Activated CD8-positive, alpha-beta T cell treated with anti-CD3 and anti-CD28 coated beads, Interleukin-2, amount 10 ng/mL, durations not matched to agents 7 days and 5 days (primary cell): ENCODE measurements at regions not wholly inside any gene's neighbourhood (a gene's known extent, or its start where the extent isn't known, plus 50 kb on each side); places are given as distances from the start of the nearest gene placed in this dataset.

ENCODE experiments used
- ATAC-seq: fragments of 150-1000 bp; cut with Tn5 transposase; one replicate; pipeline ENCODE4 v1.10.0; 2021; ENCODE audit warnings: moderate library complexity
- CTCF ChIA-PET: fragments of 350-600 bp; sonication (Branson Sonifier 250); formaldehyde crosslinking; loops from one replicate; lab custom pipeline; 2021; ENCODE audit warnings: antibody characterized with exemption; lab: Charles Lee
- POLR2A ChIA-PET: fragments of 350-600 bp; sonication (Branson Sonifier 250); formaldehyde crosslinking; loops from one replicate; lab custom pipeline; 2021; ENCODE audit warnings: antibody characterized with exemption; lab: Charles Lee
- DNase-seq: peaks from one replicate; pipeline ENCODE4 v3.0.0-alpha.2; 2020
- H3K27ac Mint-ChIP-seq: one replicate; pipeline ENCODE4 v1.8.0; 2021; ENCODE audit warnings: mild to moderate bottlenecking, mixed read lengths
- H3K27me3 Mint-ChIP-seq: one replicate; pipeline ENCODE4 v1.8.0; 2021; ENCODE audit warnings: low read depth, mixed read lengths
- H3K36me3 Mint-ChIP-seq: one replicate; pipeline ENCODE4 v1.8.0; 2021; ENCODE audit warnings: low read depth, mixed read lengths
- H3K4me1 Mint-ChIP-seq: one replicate; pipeline ENCODE4 v1.8.0; 2021; ENCODE audit warnings: low read depth, mixed read lengths
- H3K4me3 Mint-ChIP-seq: one replicate; pipeline ENCODE4 v1.8.0; 2021; ENCODE audit warnings: mild to moderate bottlenecking, mixed read lengths
- H3K9me3 Mint-ChIP-seq: one replicate; pipeline ENCODE4 v1.8.0; 2022; ENCODE audit warnings: mixed read lengths; ENCODE audit not compliant: insufficient read depth

- ATAC-seq = no peak
- CTCF ChIA-PET = no interaction called here
- DNase-seq = no peak
- Mint-ChIP-seq H3K4me3 (no peak overlapping the region), H3K36me3 (no peaks in the 10 kb centered on the region), H3K27ac (no peak overlapping the region), H3K4me1 (no peaks in the 10 kb centered on the region), H3K27me3 (no peaks in the 10 kb centered on the region), H3K9me3 (no peaks in the 10 kb centered on the region)
- POLR2A ChIA-PET = no interaction called here
These were observed 205.4 kb downstream of the HLX start for GRCh38 chr1:221084681-221085080.

- no peaks in the 10 kb centered on the region for H3K36me3 Mint-ChIP-seq
- no peaks in the 10 kb centered on the region for H3K9me3 Mint-ChIP-seq
- no peaks in the 10 kb centered on the region for H3K27me3 Mint-ChIP-seq
- ChIA-PET POLR2A (no interaction called here), CTCF (no interaction called here)
- no peak overlapping the region for H3K4me3 Mint-ChIP-seq
- no peak overlapping the region for H3K27ac Mint-ChIP-seq
- H3K4me1 Mint-ChIP-seq = no peaks in the 10 kb centered on the region
- DNase-seq = no peak
- ATAC-seq = no peak
These were observed 206.6 kb downstream of the HLX start for GRCh38 chr1:221085701-221086375.

- Mint-ChIP-seq H3K27me3 (no peaks in the 10 kb centered on the region), H3K9me3 (no peaks in the 10 kb centered on the region), H3K4me3 (no peak overlapping the region), H3K4me1 (no peaks in the 10 kb centered on the region), H3K36me3 (no peaks in the 10 kb centered on the region), H3K27ac (no peak overlapping the region)
- CTCF ChIA-PET = no interaction called here
- POLR2A ChIA-PET = no interaction called here
- ATAC-seq (no peak), DNase-seq (no peak)
These were observed 208.7 kb downstream of the HLX start for GRCh38 chr1:221087919-221088318.

GRCh38 chr1:221089273-221089672, 210.0 kb downstream of the HLX start:
- POLR2A ChIA-PET = no interaction called here
- ATAC-seq (no peak), DNase-seq (no peak)
- H3K36me3 Mint-ChIP-seq = no peaks in the 10 kb centered on the region
- H3K9me3 Mint-ChIP-seq = no peaks in the 10 kb centered on the region
- H3K27ac Mint-ChIP-seq = no peak overlapping the region
- H3K27me3 Mint-ChIP-seq = no peaks in the 10 kb centered on the region
- CTCF ChIA-PET = no interaction called here
- H3K4me3 Mint-ChIP-seq = no peak overlapping the region
- H3K4me1 Mint-ChIP-seq = no peaks in the 10 kb centered on the region

- ATAC-seq (no peak), DNase-seq (no peak)
- Mint-ChIP-seq H3K9me3 (no peaks in the 10 kb centered on the region), H3K4me1 (no peaks in the 10 kb centered on the region), H3K27ac (no peak overlapping the region), H3K4me3 (no peak overlapping the region), H3K36me3 (no peaks in the 10 kb centered on the region), H3K27me3 (no peaks in the 10 kb centered on the region)
- CTCF ChIA-PET = no interaction called here
- POLR2A ChIA-PET = no interaction called here
These were observed 210.6 kb downstream of the HLX start for GRCh38 chr1:221089803-221090202.

- CTCF ChIA-PET = interaction anchor here (0.6 kb wide), 1 partner anchor 342 kb away, joined by 3 read pairs; no protein-coding TSS in a partner anchor
- no peaks in the 10 kb centered on the region for H3K27me3 Mint-ChIP-seq
- H3K27ac Mint-ChIP-seq = no peak overlapping the region
- no peak overlapping the region for H3K4me3 Mint-ChIP-seq
- POLR2A ChIA-PET = no interaction called here
- H3K36me3 Mint-ChIP-seq = no peaks in the 10 kb centered on the region
- no peak for ATAC-seq
- no peak for DNase-seq
- no peaks in the 10 kb centered on the region for H3K4me1 Mint-ChIP-seq
- H3K9me3 Mint-ChIP-seq = no peaks in the 10 kb centered on the region
These were observed 214.9 kb downstream of the HLX start for GRCh38 chr1:221093903-221094791.

- Mint-ChIP-seq H3K27ac (no peak overlapping the region), H3K4me3 (no peak overlapping the region), H3K4me1 (peaks cover 2% of the 10 kb centered on the region), H3K27me3 (no peaks in the 10 kb centered on the region), H3K36me3 (no peaks in the 10 kb centered on the region), H3K9me3 (peaks cover 5% of the 10 kb centered on the region)
- DNase-seq (no peak), ATAC-seq (no peak)
- ChIA-PET CTCF (no interaction called here), POLR2A (no interaction called here)
These were observed 218.4 kb downstream of the HLX start for GRCh38 chr1:221097479-221098281.

- peaks cover 2% of the 10 kb centered on the region for H3K4me1 Mint-ChIP-seq
- POLR2A ChIA-PET = no interaction called here
- H3K27ac Mint-ChIP-seq = no peak overlapping the region
- DNase-seq = no peak
- H3K9me3 Mint-ChIP-seq = peaks cover 5% of the 10 kb centered on the region
- CTCF ChIA-PET = no interaction called here
- no peaks in the 10 kb centered on the region for H3K27me3 Mint-ChIP-seq
- H3K36me3 Mint-ChIP-seq = no peaks in the 10 kb centered on the region
- H3K4me3 Mint-ChIP-seq = no peak overlapping the region
- no peak for ATAC-seq
These were observed 219.5 kb downstream of the HLX start for GRCh38 chr1:221098471-221099405.

GRCh38 chr1:221099747-221100595, 220.7 kb downstream of the HLX start:
- ChIA-PET POLR2A (no interaction called here), CTCF (no interaction called here)
- H3K4me3 Mint-ChIP-seq = no peak overlapping the region
- no peak overlapping the region for H3K27ac Mint-ChIP-seq
- no peak for DNase-seq
- H3K36me3 Mint-ChIP-seq = no peaks in the 10 kb centered on the region
- ATAC-seq = no peak
- no peaks in the 10 kb centered on the region for H3K27me3 Mint-ChIP-seq
- peaks cover 2% of the 10 kb centered on the region for H3K4me1 Mint-ChIP-seq
- peaks cover 5% of the 10 kb centered on the region for H3K9me3 Mint-ChIP-seq

GRCh38 chr1:221100611-221101010, 221.4 kb downstream of the HLX start:
- Mint-ChIP-seq H3K9me3 (peaks cover 5% of the 10 kb centered on the region), H3K4me1 (peaks cover 2% of the 10 kb centered on the region), H3K4me3 (no peak overlapping the region), H3K27me3 (no peaks in the 10 kb centered on the region), H3K36me3 (no peaks in the 10 kb centered on the region), H3K27ac (no peak overlapping the region)
- CTCF ChIA-PET = no interaction called here
- no peak for DNase-seq
- ATAC-seq = no peak
- POLR2A ChIA-PET = no interaction called here
